Mucosa of descending colon (tissue), 3 donors: ENCODE measurements at regions not wholly inside any gene's neighbourhood (a gene's known extent, or its start where the extent isn't known, plus 50 kb on each side); places are given as distances from the start of the nearest gene placed in this dataset.

Experiments
- ATAC-seq: fragments of 200-7000 bp; cut with Tn5 transposase; one replicate; pipeline ENCODE4 v1.9.1; 2020; ENCODE audit warnings: mild to moderate bottlenecking, moderate library complexity
- DNase-seq, 3 donors: peaks; one replicate each; pipeline ENCODE4 v3.0.0-alpha.2; 2020
- H3K36me3 ChIP-seq: fragments of 200-600 bp; one replicate; pipeline ENCODE4 v1.8.0; 2021; ENCODE audit warnings: low read depth, mild to moderate bottlenecking
- H3K4me1 ChIP-seq: fragments of 200-600 bp; one replicate; pipeline ENCODE4 v1.8.0; 2021; ENCODE audit warnings: low read depth, mild to moderate bottlenecking
- H3K4me3 ChIP-seq: fragments of 200-600 bp; one replicate; pipeline ENCODE4 v1.8.0; 2021; ENCODE audit warnings: mild to moderate bottlenecking
- H3K9me3 ChIP-seq: fragments of 200-600 bp; one replicate; pipeline ENCODE4 v1.8.0; 2021; ENCODE audit warnings: mild to moderate bottlenecking
- intact Hi-C, 2 donors: fragments of 100-400 bp; cut with DNase I in 1 of 2; cut with micrococcal nuclease in 1 of 2; formaldehyde crosslinking; loops; one replicate each; pipeline versions ENCODE4 v1.11.0 to v1.11.1; 2022; cut with DNase I, micrococcal nuclease
- TF ChIP-seq, protein P1 (sequence below): fragments of 200-600 bp; IDR thresholded peaks from one replicate; pipeline ENCODE4 v1.8.0; 2022; ENCODE audit warnings: antibody characterized with exemption, mild to moderate bottlenecking
- donor health status: DM: no; HTN: no; CAD: no; lungs with moderate emphysema.
- donor health status: DM: no; HTN: no; CAD: no.
- donor health status: DM: no; HTN: yes; CAD: no.

DNA sequence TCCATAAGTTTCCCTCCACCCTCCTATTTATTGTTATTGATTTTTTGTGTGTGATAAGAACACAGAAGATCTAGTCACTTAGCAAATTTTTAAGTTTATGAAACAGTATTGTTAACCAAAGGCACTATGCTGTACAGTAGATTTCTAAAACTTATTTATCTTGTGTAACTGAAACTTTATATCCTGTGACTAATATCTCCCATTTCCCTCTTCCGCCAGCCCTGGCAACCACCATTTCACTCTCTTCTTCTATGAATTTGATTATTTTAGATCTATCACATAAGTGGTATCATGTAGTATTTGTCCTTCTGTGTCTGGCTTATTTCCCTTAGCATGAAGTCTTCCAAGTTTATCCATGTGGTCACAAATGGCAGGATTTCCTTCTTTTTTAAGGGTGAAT lies 144.3 kb upstream of the INHBA start:
- DNase-seq (no peak), ATAC-seq (no peak)
- H3K4me1 ChIP-seq: no peaks in the 10 kb centered on the region
- no peak overlapping the region for H3K4me3 ChIP-seq
- no peaks in the 10 kb centered on the region for H3K36me3 ChIP-seq
- intact Hi-C loops: no loop called here
- TF ChIP-seq, protein P1, sequence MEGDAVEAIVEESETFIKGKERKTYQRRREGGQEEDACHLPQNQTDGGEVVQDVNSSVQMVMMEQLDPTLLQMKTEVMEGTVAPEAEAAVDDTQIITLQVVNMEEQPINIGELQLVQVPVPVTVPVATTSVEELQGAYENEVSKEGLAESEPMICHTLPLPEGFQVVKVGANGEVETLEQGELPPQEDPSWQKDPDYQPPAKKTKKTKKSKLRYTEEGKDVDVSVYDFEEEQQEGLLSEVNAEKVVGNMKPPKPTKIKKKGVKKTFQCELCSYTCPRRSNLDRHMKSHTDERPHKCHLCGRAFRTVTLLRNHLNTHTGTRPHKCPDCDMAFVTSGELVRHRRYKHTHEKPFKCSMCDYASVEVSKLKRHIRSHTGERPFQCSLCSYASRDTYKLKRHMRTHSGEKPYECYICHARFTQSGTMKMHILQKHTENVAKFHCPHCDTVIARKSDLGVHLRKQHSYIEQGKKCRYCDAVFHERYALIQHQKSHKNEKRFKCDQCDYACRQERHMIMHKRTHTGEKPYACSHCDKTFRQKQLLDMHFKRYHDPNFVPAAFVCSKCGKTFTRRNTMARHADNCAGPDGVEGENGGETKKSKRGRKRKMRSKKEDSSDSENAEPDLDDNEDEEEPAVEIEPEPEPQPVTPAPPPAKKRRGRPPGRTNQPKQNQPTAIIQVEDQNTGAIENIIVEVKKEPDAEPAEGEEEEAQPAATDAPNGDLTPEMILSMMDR: no peak
- no peaks in the 10 kb centered on the region for H3K9me3 ChIP-seq

DNA sequence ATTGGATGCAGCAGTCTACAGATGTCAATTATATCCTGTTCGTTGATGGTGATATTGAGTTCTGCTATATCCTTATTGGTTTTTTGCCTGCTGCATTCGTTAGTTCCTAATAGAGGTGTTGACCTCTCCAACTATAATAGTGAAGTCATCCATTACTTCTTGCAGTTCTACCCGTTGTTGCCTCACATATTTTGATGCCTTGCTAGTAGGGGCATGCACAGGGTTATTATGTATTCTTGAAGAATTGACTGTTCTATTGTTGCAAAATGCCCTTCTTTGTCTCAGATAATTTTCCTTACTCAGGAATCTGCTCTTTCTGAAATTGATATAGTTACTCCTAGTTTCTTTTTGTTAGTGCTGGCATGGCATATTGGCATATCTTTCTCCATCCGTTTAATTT lies 140.1 kb upstream of the INHBA start:
- TF ChIP-seq, protein P1: no peak
- ATAC-seq: no peak
- intact Hi-C loops: no loop called here
- H3K36me3 ChIP-seq: no peaks in the 10 kb centered on the region
- H3K9me3 ChIP-seq: no peaks in the 10 kb centered on the region
- DNase-seq: no peak
- no peaks in the 10 kb centered on the region for H3K4me1 ChIP-seq
- no peak overlapping the region for H3K4me3 ChIP-seq

DNA sequence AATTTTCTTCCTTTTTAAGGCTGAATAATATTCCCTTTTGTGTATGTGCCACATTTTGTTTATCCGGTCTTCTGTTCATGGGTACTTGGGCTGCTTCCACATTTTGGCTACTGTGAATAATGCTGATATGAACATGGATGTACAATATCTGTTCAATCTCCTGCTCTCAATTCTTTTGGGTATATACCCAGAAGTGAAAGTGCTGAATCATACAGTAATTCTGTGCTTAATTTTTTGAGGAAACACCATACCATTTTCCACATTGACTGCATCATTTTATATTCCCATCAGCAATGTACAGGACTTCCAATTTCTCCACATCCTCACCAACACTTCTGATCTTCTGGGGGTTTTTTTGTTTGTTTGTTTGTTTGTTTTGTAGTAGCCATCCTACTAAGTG lies 135.0 kb upstream of the INHBA start:
- no peaks in the 10 kb centered on the region for H3K36me3 ChIP-seq
- no peaks in the 10 kb centered on the region for H3K9me3 ChIP-seq
- no peak for ATAC-seq
- no peak for DNase-seq
- TF ChIP-seq, protein P1: no peak
- intact Hi-C loops: no loop called here
- no peaks in the 10 kb centered on the region for H3K4me1 ChIP-seq
- no peak overlapping the region for H3K4me3 ChIP-seq

DNA sequence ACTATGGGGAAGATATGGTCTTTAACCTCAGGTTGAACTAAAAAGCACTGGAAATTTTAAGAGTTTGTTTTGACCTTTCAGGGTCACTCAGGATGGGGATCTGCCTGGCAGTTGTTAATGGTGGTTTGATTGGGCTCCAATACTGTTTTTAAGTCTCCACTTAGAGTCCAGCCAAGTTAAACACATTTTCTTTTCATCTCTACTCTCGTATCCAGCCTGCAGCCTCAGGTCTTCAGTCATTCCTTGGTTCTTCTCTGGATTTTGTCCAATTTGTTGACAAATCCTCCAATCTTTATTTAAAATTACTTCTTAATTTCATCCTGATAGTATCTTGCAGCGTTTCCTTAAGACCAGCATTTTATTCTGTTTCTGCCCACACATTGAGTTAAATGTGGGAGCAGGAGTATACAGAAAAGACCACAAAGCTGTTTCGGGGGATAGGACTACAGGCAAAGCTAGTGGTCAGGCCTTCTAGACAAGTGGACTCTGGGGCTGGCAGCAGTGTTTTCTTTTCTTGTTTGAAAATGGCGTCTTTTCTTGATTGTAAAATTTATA lies 133.2 kb upstream of the INHBA start:
- Histone ChIP-seq H3K9me3 (no peaks in the 10 kb centered on the region), H3K36me3 (no peaks in the 10 kb centered on the region), H3K4me1 (no peaks in the 10 kb centered on the region), H3K4me3 (no peak overlapping the region)
- TF ChIP-seq, protein P1: no peak
- DNase-seq: no peak
- intact Hi-C loops: no loop called here
- no peak for ATAC-seq

DNA sequence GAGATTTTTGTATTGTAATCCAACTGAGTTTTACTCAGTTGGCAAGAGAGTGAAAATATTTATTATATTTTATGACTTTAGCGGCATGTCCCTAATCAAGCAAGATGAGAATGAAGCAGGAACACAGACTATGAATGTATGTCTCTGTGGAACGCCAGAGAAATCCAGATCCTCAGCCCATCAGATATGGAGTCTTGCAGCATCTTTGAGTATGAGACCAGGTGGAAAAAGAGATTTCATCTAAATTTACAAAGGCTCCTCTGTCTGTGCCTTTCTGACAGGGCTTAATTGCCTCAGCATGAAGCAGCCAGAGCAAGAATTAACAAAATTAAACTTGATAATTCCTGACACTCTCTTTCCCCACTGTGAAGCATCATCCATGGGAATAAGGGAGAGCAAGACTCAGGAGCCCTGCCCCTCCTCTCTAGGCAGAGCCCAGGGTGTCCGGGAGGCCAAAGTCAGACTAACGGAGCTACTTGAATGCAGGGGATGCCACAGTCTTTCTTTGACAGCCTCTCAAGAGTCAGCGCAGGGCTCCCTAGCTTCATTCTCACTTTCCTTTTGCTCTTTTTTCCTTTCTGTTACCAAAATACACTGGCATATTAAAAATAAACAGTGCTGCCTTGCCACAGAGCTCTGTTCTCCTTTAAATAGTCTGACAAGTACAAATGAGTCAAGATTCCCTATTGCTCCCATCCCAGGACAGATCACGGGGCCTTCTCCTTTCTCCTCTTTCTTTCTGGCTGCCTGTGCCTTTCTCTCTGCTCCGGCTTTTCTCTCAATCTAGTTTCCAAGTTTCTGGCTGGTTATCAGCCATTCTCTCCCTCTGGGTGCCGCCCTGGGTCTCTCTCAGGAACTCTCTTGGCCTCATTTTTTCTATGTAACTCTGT lies 132.2 kb upstream of the INHBA start:
- TF ChIP-seq, protein P1: no peak
- H3K9me3 ChIP-seq: no peaks in the 10 kb centered on the region
- intact Hi-C loops: no loop called here
- ATAC-seq: peak; percentile 17
- no peaks in the 10 kb centered on the region for H3K4me1 ChIP-seq
- no peak overlapping the region for H3K4me3 ChIP-seq
- H3K36me3 ChIP-seq: no peaks in the 10 kb centered on the region
- no peak for DNase-seq
